Kidney capillary endothelial cell (primary cell): ENCODE measurements at regions not wholly inside any gene's neighbourhood (a gene's known extent, or its start where the extent isn't known, plus 50 kb on each side); places are given as distances from the start of the nearest gene placed in this dataset.
"Not testable (repeated sequence)": the region's sequence is repeated elsewhere in the genome, so short reads cannot be mapped to it uniquely, and the experiment has no call there.

Experiments used
- DNase-seq: peaks from one replicate; pipeline ENCODE4 v3.0.0-alpha.2; 2018; ENCODE audit warnings: low spot score

GRCh38 chr9:33695299-33695698 lies 100.1 kb upstream of the PRSS3 start:
- no peak for DNase-seq

GRCh38 chr9:33695856-33696255 lies 99.5 kb upstream of the PRSS3 start:
- DNase-seq: no peak

DNA sequence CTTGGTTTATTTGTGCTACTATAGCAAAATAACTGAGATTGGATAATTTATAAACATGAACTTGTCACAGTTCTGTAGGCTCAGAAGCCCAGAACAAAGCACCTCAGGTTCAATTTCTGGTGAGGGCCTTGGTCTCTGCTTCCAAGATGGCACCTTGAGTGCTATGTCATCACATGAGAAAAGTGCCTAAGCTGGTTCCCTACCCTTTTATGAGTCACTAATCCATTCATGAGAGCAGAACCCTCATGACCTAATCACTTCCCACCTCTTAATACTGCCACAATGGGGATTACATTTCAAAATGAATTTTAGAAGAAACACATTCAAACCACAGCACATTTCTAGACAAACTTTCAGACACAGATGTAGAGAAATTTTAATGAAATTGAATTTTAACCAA lies 98.2 kb upstream of the PRSS3 start:
- DNase-seq: no peak

GRCh38 chr9:33698267-33698666 lies 97.1 kb upstream of the PRSS3 start:
- no peak for DNase-seq

DNA sequence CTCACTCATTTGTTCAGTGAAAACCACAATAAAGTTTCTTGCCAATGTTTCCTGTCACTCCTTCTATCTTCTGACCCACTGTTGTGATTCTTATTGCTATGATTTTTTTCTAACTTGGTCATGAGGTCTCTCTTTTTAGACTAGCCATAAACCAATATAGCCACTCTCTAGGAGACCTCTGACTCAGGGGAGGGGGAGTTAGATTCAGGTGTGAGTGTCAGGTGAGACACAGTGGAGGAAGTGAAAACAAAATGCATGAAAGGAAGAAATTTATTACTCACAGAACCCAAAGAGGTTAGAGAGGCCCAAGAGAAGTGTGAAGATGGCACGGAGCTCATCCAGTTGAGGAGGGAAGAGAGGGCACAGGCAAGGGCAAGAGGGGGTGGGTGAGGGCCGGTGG lies 94.4 kb upstream of the PRSS3 start:
- not testable (repeated sequence) for DNase-seq

GRCh38 chr9:33703430-33704102 lies 91.8 kb upstream of the PRSS3 start:
- peak; percentile 67 for DNase-seq

- not testable (repeated sequence) for DNase-seq
These were observed 89.9 kb upstream of the PRSS3 start for GRCh38 chr9:33705440-33705839.

DNA sequence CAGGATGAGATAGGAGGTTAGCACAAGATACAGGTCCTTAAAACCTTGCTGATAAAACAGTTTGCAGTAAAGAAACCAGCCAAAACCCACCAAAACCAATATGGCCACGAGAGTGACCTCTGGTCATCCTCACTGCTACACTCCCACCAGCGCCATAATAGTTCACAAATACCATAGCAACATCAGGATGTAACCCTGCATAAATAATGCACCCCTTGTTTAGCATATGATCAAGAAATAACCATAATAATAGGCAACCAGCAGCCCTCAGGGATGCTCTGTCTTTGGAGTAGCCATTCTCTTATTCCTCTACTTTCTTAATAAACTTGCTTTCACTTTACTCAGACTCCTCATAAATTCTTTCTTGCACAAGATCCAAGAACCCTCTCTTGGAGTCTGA lies 86.9 kb upstream of the PRSS3 start:
- DNase-seq: no peak

GRCh38 chr9:33709269-33709668 lies 86.1 kb upstream of the PRSS3 start:
- no peak for DNase-seq

DNA sequence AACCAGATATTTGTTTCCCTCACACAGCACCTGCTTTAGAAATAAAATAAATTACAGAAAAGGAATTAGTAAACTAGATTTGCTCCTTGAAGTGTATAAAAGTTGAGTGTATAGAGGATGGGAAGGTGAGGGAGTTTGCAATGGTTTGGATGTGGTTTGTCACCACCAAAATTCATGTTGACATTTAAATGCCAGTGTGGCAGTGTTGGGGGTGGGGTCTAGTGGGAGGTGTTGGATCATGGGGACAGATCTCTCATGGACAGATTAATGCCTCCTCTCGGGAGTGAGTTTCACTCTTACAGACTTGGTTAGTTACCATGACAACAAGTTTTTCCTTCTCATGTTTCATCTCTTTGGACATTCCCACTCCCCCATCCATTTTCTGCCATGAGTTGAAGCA lies 83.9 kb upstream of the PRSS3 start:
- not testable (repeated sequence) for DNase-seq

GRCh38 chr9:33714989-33715388 lies 80.4 kb upstream of the PRSS3 start:
- DNase-seq: no peak

DNA sequence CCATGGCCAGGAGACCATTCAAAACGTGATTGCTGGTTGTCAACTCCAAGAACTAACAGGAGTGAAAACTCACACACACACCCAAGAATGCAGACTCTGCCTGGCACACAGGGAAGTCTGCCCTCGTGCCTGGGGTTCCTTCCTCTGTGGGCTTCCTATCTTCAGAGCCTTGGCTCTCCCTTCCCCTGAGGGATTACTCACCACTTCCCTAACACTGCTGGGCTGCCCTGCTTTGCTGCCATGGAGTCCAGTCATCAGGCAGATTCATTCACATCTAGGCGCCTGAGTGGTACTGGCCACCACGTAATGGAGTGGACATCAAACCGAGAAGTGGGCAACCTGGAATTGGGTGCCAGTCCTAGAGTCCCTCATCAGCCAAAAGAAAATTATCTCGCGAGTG lies 76.4 kb upstream of the PRSS3 start:
- peak; percentile 87 for DNase-seq

- no peak for DNase-seq
These were observed 75.6 kb upstream of the PRSS3 start for GRCh38 chr9:33719581-33720374.

DNA sequence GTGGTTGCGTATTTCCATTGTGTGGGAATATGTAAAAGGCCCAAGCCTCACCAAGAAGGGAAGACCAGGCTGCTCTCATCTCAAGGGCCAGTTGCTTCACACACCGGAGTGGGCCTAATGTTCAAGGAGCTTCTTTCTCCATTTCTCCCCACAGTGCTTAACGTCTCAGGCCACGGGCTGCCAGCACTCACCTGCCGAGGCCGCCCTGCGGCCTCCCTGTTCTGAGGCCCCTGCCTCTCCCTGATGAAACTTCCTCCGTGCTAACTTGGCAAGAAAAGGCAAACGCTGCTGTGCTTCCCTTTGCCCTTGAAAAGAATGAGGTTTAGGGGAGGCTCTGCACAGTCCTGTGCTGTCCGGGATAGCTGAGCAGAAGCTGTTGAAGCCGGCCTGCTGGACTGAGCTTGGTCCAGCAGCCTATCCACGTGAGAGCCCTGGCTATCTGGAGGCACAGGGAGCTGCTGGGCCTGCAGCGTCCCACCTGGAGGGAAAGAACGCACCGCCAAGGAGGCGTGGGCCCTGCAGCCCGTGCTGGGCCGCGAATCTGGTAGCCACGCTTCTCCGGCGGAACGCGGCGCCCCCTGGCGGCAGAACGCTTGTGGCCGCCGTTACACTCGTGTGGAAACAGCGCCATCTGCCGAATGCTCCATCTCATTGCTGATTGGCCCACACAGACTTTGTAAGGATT lies 73.5 kb upstream of the PRSS3 start:
- DNase-seq: peak; percentile 76

DNA sequence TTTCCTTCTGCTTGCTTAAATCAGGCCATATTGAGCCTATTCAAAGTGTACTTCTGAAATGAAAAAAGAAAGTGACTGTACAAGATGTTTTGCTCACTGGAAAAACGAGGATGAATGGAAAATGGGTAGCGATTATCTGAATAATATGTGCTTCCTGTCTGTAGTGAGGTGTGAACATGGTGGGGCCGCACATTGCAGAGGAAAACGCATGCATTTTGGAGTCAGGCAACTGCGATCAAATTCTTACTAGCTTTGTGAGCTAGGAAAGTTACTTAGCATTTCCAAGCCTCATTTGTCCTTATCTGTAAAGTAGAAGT lies 73.0 kb upstream of the PRSS3 start:
- no peak for DNase-seq

DNA sequence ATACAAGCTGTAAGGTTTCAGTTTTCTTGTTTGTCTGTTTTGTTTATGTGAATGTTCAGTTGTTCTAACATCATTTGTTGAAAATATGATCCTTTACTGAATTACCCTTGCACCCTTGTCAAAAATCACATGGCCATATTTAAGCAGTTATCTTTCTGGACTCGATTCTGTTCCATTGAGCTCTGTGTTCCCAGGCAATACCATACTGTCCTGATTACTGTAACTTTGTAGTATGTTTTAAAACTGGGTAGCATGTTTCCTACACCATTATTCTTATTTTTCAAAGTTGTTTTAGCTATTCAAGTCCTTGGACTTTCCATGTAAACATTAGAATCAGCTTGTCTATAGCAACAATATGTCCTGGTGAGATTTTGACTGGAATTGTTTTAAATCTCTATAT lies 66.7 kb upstream of the PRSS3 start:
- no peak for DNase-seq

DNA sequence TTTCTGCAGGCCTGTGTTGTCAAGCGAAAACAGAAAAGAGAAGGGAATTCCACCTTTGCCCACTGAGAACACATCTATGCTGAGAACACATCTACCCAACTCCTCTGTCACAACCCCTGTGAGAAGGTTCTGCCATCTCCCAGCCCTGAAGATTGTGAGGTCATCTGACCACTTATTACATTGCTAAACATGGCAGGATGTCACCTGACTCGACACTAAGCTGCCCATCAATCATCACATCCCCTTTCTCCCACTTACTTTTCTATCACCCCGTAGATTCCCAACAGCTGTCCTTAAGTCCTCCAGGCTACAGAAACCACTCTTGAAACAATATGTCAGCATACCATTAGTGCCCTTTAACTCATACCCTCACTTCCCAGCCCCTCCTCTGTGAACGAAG lies 64.2 kb upstream of the PRSS3 start:
- DNase-seq: no peak

DNA sequence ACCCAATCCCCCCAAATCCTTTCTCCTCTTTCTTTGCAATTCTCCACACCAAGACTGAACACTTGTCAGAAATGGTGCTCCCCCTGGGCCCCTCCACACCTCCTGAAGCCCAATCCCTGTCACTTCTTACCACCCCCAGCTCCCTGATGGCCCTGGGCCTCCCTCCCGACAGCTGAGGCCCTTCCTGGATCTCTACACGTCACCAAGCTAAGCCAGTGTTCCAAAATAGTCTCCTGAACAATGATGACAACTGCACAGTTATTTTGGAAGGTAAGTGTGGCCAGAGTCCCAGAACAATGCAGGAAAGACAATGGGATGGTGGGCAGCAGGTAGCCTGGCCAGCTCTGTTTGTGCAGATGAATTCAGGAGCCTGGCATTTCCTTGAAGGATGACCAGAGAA lies 63.7 kb upstream of the PRSS3 start:
- no peak for DNase-seq

GRCh38 chr9:33734247-33734940 lies 61.0 kb upstream of the PRSS3 start:
- DNase-seq: not testable (repeated sequence)

GRCh38 chr9:33734941-33735835 lies 60.2 kb upstream of the PRSS3 start:
- not testable (repeated sequence) for DNase-seq

GRCh38 chr9:33737811-33738606 lies 57.4 kb upstream of the PRSS3 start:
- DNase-seq: peak; percentile 60
